HEK293 (cell line): ENCODE measurements at regions not wholly inside any gene's neighbourhood (a gene's known extent, or its start where the extent isn't known, plus 50 kb on each side); places are given as distances from the start of the nearest gene placed in this dataset.

Source experiments
- CTCF ChIP-seq: fragments of 450-650 bp; formaldehyde crosslinking; IDR thresholded peaks from 2 replicates; pipeline ENCODE4 v1.5.1; 2016; ENCODE audit warnings: missing biosample characterization, missing genetic modification characterization
- MYNN ChIP-seq: fragments of 450-650 bp; formaldehyde crosslinking; IDR thresholded peaks from 2 replicates; pipeline ENCODE4 v1.5.1; 2016; ENCODE audit warnings: missing biosample characterization, missing genetic modification characterization, borderline replicate concordance
- SCRT1 ChIP-seq: fragments of 450-650 bp; formaldehyde crosslinking; IDR thresholded peaks from 2 replicates; pipeline ENCODE4 v1.5.1; 2016; ENCODE audit warnings: missing biosample characterization, missing genetic modification characterization, borderline replicate concordance
- YY1 ChIP-seq: fragments of 450-650 bp; formaldehyde crosslinking; IDR thresholded peaks from 2 replicates; pipeline ENCODE4 v1.5.1; 2018; ENCODE audit warnings: missing biosample characterization, missing genetic modification characterization
- ZEB2 ChIP-seq: fragments of 450-650 bp; formaldehyde crosslinking; IDR thresholded peaks from 2 replicates; pipeline ENCODE4 v1.5.1; 2016; ENCODE audit warnings: missing biosample characterization, missing genetic modification characterization
- ZNF138 ChIP-seq: fragments of 450-650 bp; formaldehyde crosslinking; IDR thresholded peaks from 2 replicates; pipeline ENCODE4 v1.5.1; 2016; ENCODE audit warnings: missing biosample characterization, missing genetic modification characterization, borderline replicate concordance
- ZNF274 ChIP-seq, 2 experiments: fragments of 200-500 bp in 1 of 2; fragments of 450-650 bp in 1 of 2; sonication (Bioruptor generic) in 1 of 2; formaldehyde crosslinking in 1 of 2; IDR thresholded peaks; 2 replicates each; pipeline versions ENCODE4 v1.5.1 to v1.6.1; 2014 to 2016; ENCODE audit warnings: borderline replicate concordance in 1 of 2, inconsistent platforms in 1 of 2, low read length in 1 of 2, missing biosample characterization in 1 of 2, missing genetic modification characterization in 1 of 2

GRCh38 chr3:1710663-1711062 is 388.0 kb upstream of the CNTN4 start:
- TF ChIP-seq CTCF (no peak), YY1 (tag by site-specific recombination) (no peak), MYNN (no peak), ZNF138 (tag by site-specific recombination) (no peak), ZNF274 (IDR thresholded peaks at IDR 0.05; ENCODE audit: low read length) (no peak), ZNF274 (tag by site-specific recombination; IDR thresholded peaks at IDR 0.05; ENCODE audit: borderline replicate concordance) (no peak), SCRT1 (tag by site-specific recombination) (no peak), ZEB2 (tag by site-specific recombination) (no peak)
